ENCODE measurements at regions not wholly inside any gene's neighbourhood (a gene's known extent, or its start where the extent isn't known, plus 50 kb on each side); places are given as distances from the start of the nearest gene placed in this dataset.

GRCh38 chr4:78706302-78706701 lies 69.8 kb upstream of the BMP2K start (continued):
- TF ChIP-seq, protein P1, sequence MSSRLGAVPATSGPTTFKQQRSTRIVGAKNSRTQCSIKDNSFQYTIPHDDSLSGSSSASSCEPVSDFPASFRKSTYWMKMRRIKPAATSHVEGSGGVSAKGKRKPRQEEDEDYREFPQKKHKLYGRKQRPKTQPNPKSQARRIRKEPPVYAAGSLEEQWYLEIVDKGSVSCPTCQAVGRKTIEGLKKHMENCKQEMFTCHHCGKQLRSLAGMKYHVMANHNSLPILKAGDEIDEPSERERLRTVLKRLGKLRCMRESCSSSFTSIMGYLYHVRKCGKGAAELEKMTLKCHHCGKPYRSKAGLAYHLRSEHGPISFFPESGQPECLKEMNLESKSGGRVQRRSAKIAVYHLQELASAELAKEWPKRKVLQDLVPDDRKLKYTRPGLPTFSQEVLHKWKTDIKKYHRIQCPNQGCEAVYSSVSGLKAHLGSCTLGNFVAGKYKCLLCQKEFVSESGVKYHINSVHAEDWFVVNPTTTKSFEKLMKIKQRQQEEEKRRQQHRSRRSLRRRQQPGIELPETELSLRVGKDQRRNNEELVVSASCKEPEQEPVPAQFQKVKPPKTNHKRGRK (CRISPR knock-in tag; IDR thresholded peaks at IDR 0.05; ENCODE audit: borderline replicate concordance), result no peak
- TF ChIP-seq, protein P2, sequence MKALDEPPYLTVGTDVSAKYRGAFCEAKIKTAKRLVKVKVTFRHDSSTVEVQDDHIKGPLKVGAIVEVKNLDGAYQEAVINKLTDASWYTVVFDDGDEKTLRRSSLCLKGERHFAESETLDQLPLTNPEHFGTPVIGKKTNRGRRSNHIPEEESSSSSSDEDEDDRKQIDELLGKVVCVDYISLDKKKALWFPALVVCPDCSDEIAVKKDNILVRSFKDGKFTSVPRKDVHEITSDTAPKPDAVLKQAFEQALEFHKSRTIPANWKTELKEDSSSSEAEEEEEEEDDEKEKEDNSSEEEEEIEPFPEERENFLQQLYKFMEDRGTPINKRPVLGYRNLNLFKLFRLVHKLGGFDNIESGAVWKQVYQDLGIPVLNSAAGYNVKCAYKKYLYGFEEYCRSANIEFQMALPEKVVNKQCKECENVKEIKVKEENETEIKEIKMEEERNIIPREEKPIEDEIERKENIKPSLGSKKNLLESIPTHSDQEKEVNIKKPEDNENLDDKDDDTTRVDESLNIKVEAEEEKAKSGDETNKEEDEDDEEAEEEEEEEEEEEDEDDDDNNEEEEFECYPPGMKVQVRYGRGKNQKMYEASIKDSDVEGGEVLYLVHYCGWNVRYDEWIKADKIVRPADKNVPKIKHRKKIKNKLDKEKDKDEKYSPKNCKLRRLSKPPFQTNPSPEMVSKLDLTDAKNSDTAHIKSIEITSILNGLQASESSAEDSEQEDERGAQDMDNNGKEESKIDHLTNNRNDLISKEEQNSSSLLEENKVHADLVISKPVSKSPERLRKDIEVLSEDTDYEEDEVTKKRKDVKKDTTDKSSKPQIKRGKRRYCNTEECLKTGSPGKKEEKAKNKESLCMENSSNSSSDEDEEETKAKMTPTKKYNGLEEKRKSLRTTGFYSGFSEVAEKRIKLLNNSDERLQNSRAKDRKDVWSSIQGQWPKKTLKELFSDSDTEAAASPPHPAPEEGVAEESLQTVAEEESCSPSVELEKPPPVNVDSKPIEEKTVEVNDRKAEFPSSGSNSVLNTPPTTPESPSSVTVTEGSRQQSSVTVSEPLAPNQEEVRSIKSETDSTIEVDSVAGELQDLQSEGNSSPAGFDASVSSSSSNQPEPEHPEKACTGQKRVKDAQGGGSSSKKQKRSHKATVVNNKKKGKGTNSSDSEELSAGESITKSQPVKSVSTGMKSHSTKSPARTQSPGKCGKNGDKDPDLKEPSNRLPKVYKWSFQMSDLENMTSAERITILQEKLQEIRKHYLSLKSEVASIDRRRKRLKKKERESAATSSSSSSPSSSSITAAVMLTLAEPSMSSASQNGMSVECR (CRISPR knock-in tag; IDR thresholded peaks at IDR 0.05; ENCODE audit: borderline replicate concordance), result no peak
- no peak for TF ChIP-seq PREB (CRISPR knock-in tag; IDR thresholded peaks at IDR 0.05; ENCODE audit: borderline replicate concordance)
- no peak for TF ChIP-seq USF2 (CRISPR knock-in tag; IDR thresholded peaks at IDR 0.05)
- TF ChIP-seq, protein P3, sequence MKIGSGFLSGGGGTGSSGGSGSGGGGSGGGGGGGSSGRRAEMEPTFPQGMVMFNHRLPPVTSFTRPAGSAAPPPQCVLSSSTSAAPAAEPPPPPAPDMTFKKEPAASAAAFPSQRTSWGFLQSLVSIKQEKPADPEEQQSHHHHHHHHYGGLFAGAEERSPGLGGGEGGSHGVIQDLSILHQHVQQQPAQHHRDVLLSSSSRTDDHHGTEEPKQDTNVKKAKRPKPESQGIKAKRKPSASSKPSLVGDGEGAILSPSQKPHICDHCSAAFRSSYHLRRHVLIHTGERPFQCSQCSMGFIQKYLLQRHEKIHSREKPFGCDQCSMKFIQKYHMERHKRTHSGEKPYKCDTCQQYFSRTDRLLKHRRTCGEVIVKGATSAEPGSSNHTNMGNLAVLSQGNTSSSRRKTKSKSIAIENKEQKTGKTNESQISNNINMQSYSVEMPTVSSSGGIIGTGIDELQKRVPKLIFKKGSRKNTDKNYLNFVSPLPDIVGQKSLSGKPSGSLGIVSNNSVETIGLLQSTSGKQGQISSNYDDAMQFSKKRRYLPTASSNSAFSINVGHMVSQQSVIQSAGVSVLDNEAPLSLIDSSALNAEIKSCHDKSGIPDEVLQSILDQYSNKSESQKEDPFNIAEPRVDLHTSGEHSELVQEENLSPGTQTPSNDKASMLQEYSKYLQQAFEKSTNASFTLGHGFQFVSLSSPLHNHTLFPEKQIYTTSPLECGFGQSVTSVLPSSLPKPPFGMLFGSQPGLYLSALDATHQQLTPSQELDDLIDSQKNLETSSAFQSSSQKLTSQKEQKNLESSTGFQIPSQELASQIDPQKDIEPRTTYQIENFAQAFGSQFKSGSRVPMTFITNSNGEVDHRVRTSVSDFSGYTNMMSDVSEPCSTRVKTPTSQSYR (CRISPR knock-in tag; IDR thresholded peaks at IDR 0.05), result no peak
- no peak for TF ChIP-seq E2F1 (CRISPR knock-in tag; IDR thresholded peaks at IDR 0.05)

DNA sequence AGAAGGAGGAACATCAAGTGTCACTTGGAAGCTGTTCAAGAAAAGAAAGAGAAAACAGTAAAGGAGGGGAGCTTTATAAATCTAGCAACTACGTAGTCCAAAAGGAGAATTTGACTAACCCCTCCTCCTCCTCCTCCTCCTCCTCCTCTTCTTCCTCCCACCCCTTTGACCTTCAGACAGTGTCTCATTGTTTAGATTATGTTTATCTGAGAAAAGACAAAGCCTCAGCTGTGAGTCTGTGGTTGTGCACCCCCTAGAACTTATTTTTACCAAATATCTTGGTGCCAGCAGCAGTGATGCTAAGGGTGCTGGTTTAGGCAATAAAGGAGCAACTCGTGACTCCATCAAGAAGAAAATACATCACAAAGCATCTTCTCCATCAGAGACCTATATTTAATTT lies 68.9 kb upstream of the BMP2K start:
- Mint-ChIP-seq H3K27me3 (ENCODE audit: low read depth) (no peaks in the 10 kb centered on the region; the same call in 1 of the 2 replicates), H3K4me3 (no peak overlapping the region), H3K27ac (no peak overlapping the region), H3K4me1 (peaks cover 35% of the 10 kb centered on the region), H3K36me3 (peaks cover 18% of the 10 kb centered on the region), H3K9me3 (peaks cover 34% of the 10 kb centered on the region)
- CTCF ChIA-PET, result no interaction called here
- ATAC-seq (no peak), DNase-seq (ENCODE audit: low spot score) (no peak)
- TF ChIP-seq, protein P4, sequence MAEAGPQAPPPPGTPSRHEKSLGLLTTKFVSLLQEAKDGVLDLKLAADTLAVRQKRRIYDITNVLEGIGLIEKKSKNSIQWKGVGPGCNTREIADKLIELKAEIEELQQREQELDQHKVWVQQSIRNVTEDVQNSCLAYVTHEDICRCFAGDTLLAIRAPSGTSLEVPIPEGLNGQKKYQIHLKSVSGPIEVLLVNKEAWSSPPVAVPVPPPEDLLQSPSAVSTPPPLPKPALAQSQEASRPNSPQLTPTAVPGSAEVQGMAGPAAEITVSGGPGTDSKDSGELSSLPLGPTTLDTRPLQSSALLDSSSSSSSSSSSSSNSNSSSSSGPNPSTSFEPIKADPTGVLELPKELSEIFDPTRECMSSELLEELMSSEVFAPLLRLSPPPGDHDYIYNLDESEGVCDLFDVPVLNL (CRISPR knock-in tag; IDR thresholded peaks at IDR 0.05; ENCODE audit: borderline replicate concordance, low read depth), result no peak
- TF ChIP-seq JAZF1 (CRISPR knock-in tag; IDR thresholded peaks at IDR 0.05) (no peak), USF1 (CRISPR knock-in tag; IDR thresholded peaks at IDR 0.05) (no peak), JUN (CRISPR knock-in tag; IDR thresholded peaks at IDR 0.05) (no peak), ZNF423 (CRISPR knock-in tag; IDR thresholded peaks at IDR 0.05) (no peak)
- TF ChIP-seq, protein P5, sequence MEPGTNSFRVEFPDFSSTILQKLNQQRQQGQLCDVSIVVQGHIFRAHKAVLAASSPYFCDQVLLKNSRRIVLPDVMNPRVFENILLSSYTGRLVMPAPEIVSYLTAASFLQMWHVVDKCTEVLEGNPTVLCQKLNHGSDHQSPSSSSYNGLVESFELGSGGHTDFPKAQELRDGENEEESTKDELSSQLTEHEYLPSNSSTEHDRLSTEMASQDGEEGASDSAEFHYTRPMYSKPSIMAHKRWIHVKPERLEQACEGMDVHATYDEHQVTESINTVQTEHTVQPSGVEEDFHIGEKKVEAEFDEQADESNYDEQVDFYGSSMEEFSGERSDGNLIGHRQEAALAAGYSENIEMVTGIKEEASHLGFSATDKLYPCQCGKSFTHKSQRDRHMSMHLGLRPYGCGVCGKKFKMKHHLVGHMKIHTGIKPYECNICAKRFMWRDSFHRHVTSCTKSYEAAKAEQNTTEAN (CRISPR knock-in tag; IDR thresholded peaks at IDR 0.05), result no peak
- POLR2A ChIA-PET, result no interaction called here

Data from WTC11 (cell line).